NCI-H345 (cell line): ENCODE measurements at regions not wholly inside any gene's neighbourhood (a gene's known extent, or its start where the extent isn't known, plus 50 kb on each side); places are given as distances from the start of the nearest gene placed in this dataset.
A peak's percentile ranks its signal among the peaks of the same experiment; 100 is the strongest.

Experiments
- DNase-seq: peaks from one replicate; lab custom pipeline; 2025; lab: John Stamatoyannopoulos, UW

- DNase-seq, result no peak
These were observed 187.0 kb upstream of the HDAC4 start for GRCh38 chr2:239587841-239588240.

- DNase-seq, result no peak
These were observed 186.5 kb upstream of the HDAC4 start for GRCh38 chr2:239587311-239587731.

- DNase-seq, result no peak
These were observed 186.0 kb upstream of the HDAC4 start for GRCh38 chr2:239586651-239587310.

- no peak for DNase-seq
These were observed 184.6 kb upstream of the HDAC4 start for GRCh38 chr2:239585422-239585821.

GRCh38 chr2:239584986-239585385, 184.2 kb upstream of the HDAC4 start:
- no peak for DNase-seq

- DNase-seq, result no peak
These were observed 183.3 kb upstream of the HDAC4 start for GRCh38 chr2:239583879-239584859.

- DNase-seq, result no peak
These were observed 182.5 kb upstream of the HDAC4 start for GRCh38 chr2:239583171-239583878.

GRCh38 chr2:239582476-239582875, 181.7 kb upstream of the HDAC4 start:
- no peak for DNase-seq

- DNase-seq, result no peak
These were observed 180.6 kb upstream of the HDAC4 start for GRCh38 chr2:239581352-239581901.

GRCh38 chr2:239580199-239580527, 179.3 kb upstream of the HDAC4 start:
- no peak for DNase-seq

GRCh38 chr2:239579524-239580198, 178.8 kb upstream of the HDAC4 start:
- DNase-seq, result no peak

GRCh38 chr2:239579081-239579480, 178.3 kb upstream of the HDAC4 start:
- no peak for DNase-seq

- DNase-seq, result no peak
These were observed 177.6 kb upstream of the HDAC4 start for GRCh38 chr2:239578381-239578780.

GRCh38 chr2:239577935-239578334, 177.1 kb upstream of the HDAC4 start:
- DNase-seq, result no peak

GRCh38 chr2:239576784-239577685, 176.2 kb upstream of the HDAC4 start:
- DNase-seq, result peak; percentile 22

- DNase-seq, result no peak
These were observed 175.2 kb upstream of the HDAC4 start for GRCh38 chr2:239575931-239576445.

- DNase-seq, result no peak
These were observed 173.8 kb upstream of the HDAC4 start for GRCh38 chr2:239574434-239575156.

- no peak for DNase-seq
These were observed 173.2 kb upstream of the HDAC4 start for GRCh38 chr2:239574054-239574433.

GRCh38 chr2:239570971-239571520, 170.2 kb upstream of the HDAC4 start:
- no peak for DNase-seq
